ENCODE measurements at regions not wholly inside any gene's neighbourhood (a gene's known extent, or its start where the extent isn't known, plus 50 kb on each side); places are given as distances from the start of the nearest gene placed in this dataset.

DNA sequence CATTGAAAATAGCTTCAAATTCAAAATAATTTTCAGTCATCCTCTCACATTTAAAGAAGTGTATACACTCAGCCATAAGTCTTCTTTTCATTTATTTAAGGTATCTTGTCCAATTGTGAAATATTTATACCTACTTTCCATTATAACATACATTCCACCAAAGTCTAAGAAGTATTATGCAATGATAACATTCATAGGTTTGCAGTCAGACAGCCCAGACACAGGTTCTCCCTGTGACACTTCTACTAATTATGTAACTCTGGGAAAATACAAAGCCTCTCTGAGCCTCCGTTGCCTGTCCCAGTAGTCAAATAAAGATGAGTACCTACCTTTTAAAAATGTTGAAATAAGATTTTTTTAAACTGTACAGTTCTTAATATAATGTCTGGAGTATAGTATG, 320.9 kb upstream of the RPS23 start:
- H3K27me3 ChIP-seq: no peaks in the 10 kb centered on the region
- no peak for DNase-seq
- intact Hi-C loops (cut with DNase I; ENCODE audit: low total_unique reads): no loop called here
- no peak for TF ChIP-seq CTCF (IDR thresholded peaks at IDR 0.05)
- no peaks in the 10 kb centered on the region for H3K36me3 ChIP-seq
- H3K27ac ChIP-seq: peak overlapping the region in 1 of 2 donors; percentile 55
- H3K4me3 ChIP-seq: no peak overlapping the region
- no peaks in the 10 kb centered on the region for H3K9me3 ChIP-seq
- H3K4me1 ChIP-seq: peaks cover 0 to 48% (median 4%) of the 10 kb centered on the region in 4 donors

DNA sequence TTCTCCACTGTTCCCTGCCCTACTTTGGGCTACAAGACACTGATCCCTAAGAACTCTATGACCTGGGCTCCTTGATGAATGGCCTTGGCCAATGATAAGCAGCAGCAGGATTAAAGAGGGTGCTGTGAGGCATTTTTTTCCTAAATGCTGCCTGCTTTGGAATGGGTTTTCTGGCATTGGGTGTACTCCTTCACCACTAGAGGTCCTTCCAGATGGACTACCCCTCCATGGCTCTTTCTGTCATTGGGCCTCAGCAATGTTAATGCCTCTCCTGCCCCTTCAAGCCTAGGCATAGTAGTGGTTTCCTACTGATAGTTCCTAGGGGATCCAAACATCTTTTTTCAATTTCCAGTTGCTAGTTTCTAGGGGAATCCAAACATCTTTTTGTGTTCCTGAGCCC, 319.3 kb upstream of the RPS23 start:
- H3K27ac ChIP-seq: peak overlapping the region; percentile 28 to 55
- DNase-seq: no peak
- TF ChIP-seq CTCF (IDR thresholded peaks at IDR 0.05): no peak
- no peaks in the 10 kb centered on the region for H3K9me3 ChIP-seq
- H3K4me1 ChIP-seq: peaks cover 0 to 50% (median 11%) of the 10 kb centered on the region in 4 donors
- no peaks in the 10 kb centered on the region for H3K36me3 ChIP-seq
- H3K4me3 ChIP-seq: no peak overlapping the region
- H3K27me3 ChIP-seq: no peaks in the 10 kb centered on the region
- intact Hi-C loops (cut with DNase I; ENCODE audit: low total_unique reads): no loop called here

- no peak for TF ChIP-seq CTCF (IDR thresholded peaks at IDR 0.05)
- DNase-seq: no peak
- no peaks in the 10 kb centered on the region for H3K27me3 ChIP-seq
- H3K4me1 ChIP-seq: peaks cover 0 to 50% (median 11%) of the 10 kb centered on the region in 4 donors
- H3K36me3 ChIP-seq: no peaks in the 10 kb centered on the region
- H3K9me3 ChIP-seq: no peaks in the 10 kb centered on the region
- H3K4me3 ChIP-seq: no peak overlapping the region
- peak overlapping the region; percentile 2 to 48 for H3K27ac ChIP-seq
- intact Hi-C loops (cut with DNase I; ENCODE audit: low total_unique reads): no loop called here
Observed at GRCh38 chr5:82596451-82596850, 318.3 kb upstream of the RPS23 start.

DNA sequence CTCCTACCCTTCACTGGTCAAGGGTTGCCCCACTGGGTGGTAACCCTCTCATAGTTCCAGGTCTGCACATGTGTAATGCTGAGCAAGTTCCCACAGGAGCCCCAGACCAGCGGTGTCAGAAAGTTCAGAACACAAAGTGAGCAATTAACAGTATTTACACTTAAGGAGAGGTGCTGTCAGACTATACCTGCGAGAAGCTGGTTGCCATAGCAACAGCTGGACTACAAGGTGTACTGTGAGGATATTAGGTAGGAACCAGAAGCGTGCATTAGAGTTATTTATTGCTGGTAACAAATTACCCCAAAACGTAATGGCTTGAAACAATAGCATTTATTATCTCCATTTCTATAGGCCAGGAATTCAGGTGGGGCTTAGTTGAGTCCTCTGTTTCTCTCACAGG, 317.0 kb upstream of the RPS23 start:
- TF ChIP-seq CTCF (IDR thresholded peaks at IDR 0.05): no peak

GRCh38 chr5:82594097-82594496, 315.9 kb upstream of the RPS23 start:
- TF ChIP-seq CTCF (IDR thresholded peaks at IDR 0.05): no peak
- no peaks in the 10 kb centered on the region for H3K27me3 ChIP-seq
- no peak overlapping the region for H3K4me3 ChIP-seq
- intact Hi-C loops (cut with DNase I; ENCODE audit: low total_unique reads): no loop called here
- no peaks in the 10 kb centered on the region for H3K36me3 ChIP-seq
- H3K4me1 ChIP-seq: peaks cover 0 to 50% (median 11%) of the 10 kb centered on the region in 4 donors
- H3K27ac ChIP-seq: peak overlapping the region in 1 of 2 donors; percentile 40
- H3K9me3 ChIP-seq: no peaks in the 10 kb centered on the region
- DNase-seq: no peak

More for the DNA sequence above, 317.0 kb upstream of the RPS23 start:
- no peak overlapping the region for H3K27ac ChIP-seq
- H3K4me3 ChIP-seq: no peak overlapping the region
- H3K36me3 ChIP-seq: no peaks in the 10 kb centered on the region
- intact Hi-C loops (cut with DNase I; ENCODE audit: low total_unique reads): no loop called here
- H3K4me1 ChIP-seq: peaks cover 0 to 50% (median 11%) of the 10 kb centered on the region in 4 donors
- H3K27me3 ChIP-seq: no peaks in the 10 kb centered on the region
- DNase-seq: no peak
- no peaks in the 10 kb centered on the region for H3K9me3 ChIP-seq

- TF ChIP-seq CTCF (IDR thresholded peaks at IDR 0.05): no peak
- no peak for DNase-seq
- no peak overlapping the region for H3K4me3 ChIP-seq
- intact Hi-C loops (cut with DNase I; ENCODE audit: low total_unique reads): no loop called here
- peak overlapping the region; percentile 24 to 40 for H3K27ac ChIP-seq
- H3K9me3 ChIP-seq: no peaks in the 10 kb centered on the region
- peaks cover 0 to 48% (median 11%) of the 10 kb centered on the region in 4 donors for H3K4me1 ChIP-seq
- H3K36me3 ChIP-seq: no peaks in the 10 kb centered on the region
- H3K27me3 ChIP-seq: no peaks in the 10 kb centered on the region
Observed at GRCh38 chr5:82593481-82593880, 315.3 kb upstream of the RPS23 start.

Measured in tibial artery (tissue), 4 donors.